Ishikawa (cell line): ENCODE measurements at regions not wholly inside any gene's neighbourhood (a gene's known extent, or its start where the extent isn't known, plus 50 kb on each side); places are given as distances from the start of the nearest gene placed in this dataset.

Experiments used
- CEBPB ChIP-seq: IDR thresholded peaks from 2 replicates; pipeline ENCODE4 v1.6.1; 2012
- CREB1 ChIP-seq: IDR thresholded peaks from 2 replicates; pipeline ENCODE4 v1.6.1; 2012; ENCODE audit warnings: low read depth
- EGR1 ChIP-seq: IDR thresholded peaks from 2 replicates; pipeline ENCODE4 v1.6.1; 2012
- EP300 ChIP-seq: IDR thresholded peaks from 2 replicates; pipeline ENCODE4 v1.6.1; 2012; ENCODE audit warnings: borderline replicate concordance
- FOXM1 ChIP-seq: IDR thresholded peaks from 2 replicates; pipeline ENCODE4 v1.6.1; 2012; ENCODE audit warnings: low read depth, borderline replicate concordance
- MAX ChIP-seq: IDR thresholded peaks from 2 replicates; pipeline ENCODE4 v1.6.1; 2012
- NFIC ChIP-seq: IDR thresholded peaks from 2 replicates; pipeline ENCODE4 v1.6.1; 2012
- RAD21 ChIP-seq: IDR thresholded peaks from 2 replicates; pipeline ENCODE4 v1.6.1; 2012; ENCODE audit warnings: low read depth
- REST ChIP-seq: IDR thresholded peaks from 2 replicates; pipeline ENCODE4 v1.6.1; 2012; ENCODE audit warnings: low read depth, mild to moderate bottlenecking
- TAF1 ChIP-seq: IDR thresholded peaks from 2 replicates; pipeline ENCODE4 v1.6.1; 2012; ENCODE audit warnings: low read depth, mild to moderate bottlenecking
- TCF12 ChIP-seq: IDR thresholded peaks from 2 replicates; pipeline ENCODE4 v1.6.1; 2012; ENCODE audit warnings: low read depth
- TEAD4 ChIP-seq: IDR thresholded peaks from 2 replicates; pipeline ENCODE4 v1.6.1; 2012
- USF1 ChIP-seq: IDR thresholded peaks from 2 replicates; pipeline ENCODE4 v1.6.1; 2012
- YY1 ChIP-seq: IDR thresholded peaks from 2 replicates; pipeline ENCODE4 v1.6.1; 2012; ENCODE audit warnings: low read depth
- ZBTB7A ChIP-seq: IDR thresholded peaks from 2 replicates; pipeline ENCODE4 v1.6.1; 2012; ENCODE audit warnings: low read depth

- TF ChIP-seq TCF12 (no peak), ZBTB7A (no peak), TAF1 (no peak), FOXM1 (no peak), TEAD4 (no peak), CREB1 (no peak), CEBPB (no peak), MAX (no peak), YY1 (no peak), USF1 (no peak), RAD21 (no peak), EGR1 (no peak), REST (no peak), NFIC (no peak), EP300 (no peak)
These were observed 107.9 kb downstream of the AQP9 start for GRCh38 chr15:58246041-58246440.

GRCh38 chr15:58247855-58248842 lies 110.0 kb downstream of the AQP9 start:
- peak; percentile 60 for TF ChIP-seq CEBPB
- TF ChIP-seq TCF12 = no peak

GRCh38 chr15:58249646-58250312 lies 111.6 kb downstream of the AQP9 start:
- TF ChIP-seq NFIC = no peak
- no peak for TF ChIP-seq ZBTB7A
- TF ChIP-seq YY1 = no peak
- TF ChIP-seq REST = no peak

GRCh38 chr15:58252586-58253323 lies 114.6 kb downstream of the AQP9 start:
- no peak for TF ChIP-seq NFIC
- no peak for TF ChIP-seq EP300
- no peak for TF ChIP-seq CEBPB
- no peak for TF ChIP-seq MAX
- TF ChIP-seq TEAD4 = no peak
- no peak for TF ChIP-seq FOXM1
- no peak for TF ChIP-seq CREB1
- no peak for TF ChIP-seq ZBTB7A
- TF ChIP-seq EGR1 = no peak
- no peak for TF ChIP-seq TCF12
- TF ChIP-seq RAD21 = no peak
- TF ChIP-seq USF1 = no peak
- TF ChIP-seq TAF1 = no peak
- no peak for TF ChIP-seq REST
- no peak for TF ChIP-seq YY1
